ENCODE measurements at regions not wholly inside any gene's neighbourhood (a gene's known extent, or its start where the extent isn't known, plus 50 kb on each side); places are given as distances from the start of the nearest gene placed in this dataset.
"Not testable (repeated sequence)": the region's sequence is repeated elsewhere in the genome, so short reads cannot be mapped to it uniquely, and the experiment has no call there.

- H3K4me3 ChIP-seq (ENCODE audit: low read length), result no peak overlapping the region
- no peaks in the 10 kb centered on the region for H3K79me2 ChIP-seq (ENCODE audit: control insufficient read depth, insufficient read depth, low read length)
- no peaks in the 10 kb centered on the region for H3K4me1 ChIP-seq (ENCODE audit: control insufficient read depth, low read depth, low read length)
- no peak overlapping the region for H3K23ac ChIP-seq (ENCODE audit: low read length)
- no peak overlapping the region for H2BK5ac ChIP-seq (ENCODE audit: low read length)
- no peak overlapping the region for H3K27ac ChIP-seq (ENCODE audit: low read depth, low read length)
- H3K27me3 ChIP-seq (ENCODE audit: insufficient read depth, low read length, poor library complexity), result no peaks in the 10 kb centered on the region
- H2AK5ac ChIP-seq (ENCODE audit: low read length), result no peak overlapping the region
- H3K36me3 ChIP-seq (ENCODE audit: control insufficient read depth, insufficient read depth, low read length), result no peaks in the 10 kb centered on the region
- no peaks in the 10 kb centered on the region for H3K79me1 ChIP-seq (ENCODE audit: low read length)
- no peak overlapping the region for H3K4me2 ChIP-seq (ENCODE audit: low read length)
- H3K56ac ChIP-seq (ENCODE audit: low read length), result no peak overlapping the region
- H3K4ac ChIP-seq (ENCODE audit: low read depth, low read length), result no peak overlapping the region
- no peak overlapping the region for H2BK15ac ChIP-seq (replicated peaks; ENCODE audit: low read depth)
- no peak overlapping the region for H4K8ac ChIP-seq (ENCODE audit: low read depth, low read length)
- WGBS (ENCODE audit: extremely low coverage, insufficient coverage, low lambda C conversion rate), result no CpG with 5 or more reads among the region's 2 CpGs
- no peak overlapping the region for H2BK120ac ChIP-seq (ENCODE audit: low read depth, low read length)
- H3K18ac ChIP-seq (ENCODE audit: low read length), result no peak overlapping the region
- DNase-seq, result no peak
- H3K9ac ChIP-seq (ENCODE audit: low read length), result no peak overlapping the region
- H4K5ac ChIP-seq (ENCODE audit: low read length), result no peak overlapping the region
Observed at GRCh38 chr5:101532430-101532829, 629.3 kb upstream of the ST8SIA4 start.

- no peak overlapping the region for H4K8ac ChIP-seq (ENCODE audit: low read depth, low read length)
- no peaks in the 10 kb centered on the region for H3K79me1 ChIP-seq (ENCODE audit: low read length)
- H3K4me3 ChIP-seq (ENCODE audit: low read length), result no peak overlapping the region
- no peaks in the 10 kb centered on the region for H3K79me2 ChIP-seq (ENCODE audit: control insufficient read depth, insufficient read depth, low read length)
- H2BK5ac ChIP-seq (ENCODE audit: low read length), result no peak overlapping the region
- no peak overlapping the region for H4K5ac ChIP-seq (ENCODE audit: low read length)
- H3K56ac ChIP-seq (ENCODE audit: low read length), result no peak overlapping the region
- H3K36me3 ChIP-seq (ENCODE audit: control insufficient read depth, insufficient read depth, low read length), result no peaks in the 10 kb centered on the region
- H3K27ac ChIP-seq (ENCODE audit: low read depth, low read length), result no peak overlapping the region
- no peaks in the 10 kb centered on the region for H3K4me1 ChIP-seq (ENCODE audit: control insufficient read depth, low read depth, low read length)
- no peaks in the 10 kb centered on the region for H3K27me3 ChIP-seq (ENCODE audit: insufficient read depth, low read length, poor library complexity)
- H3K4ac ChIP-seq (ENCODE audit: low read depth, low read length), result no peak overlapping the region
- H2BK15ac ChIP-seq (replicated peaks; ENCODE audit: low read depth), result no peak overlapping the region
- no peak overlapping the region for H3K9ac ChIP-seq (ENCODE audit: low read length)
- DNase-seq, result no peak
- H3K18ac ChIP-seq (ENCODE audit: low read length), result no peak overlapping the region
- no peak overlapping the region for H2BK120ac ChIP-seq (ENCODE audit: low read depth, low read length)
- H3K4me2 ChIP-seq (ENCODE audit: low read length), result no peak overlapping the region
- no CpG with 5 or more reads among the region's 3 CpGs for WGBS (ENCODE audit: extremely low coverage, insufficient coverage, low lambda C conversion rate)
- H2AK5ac ChIP-seq (ENCODE audit: low read length), result no peak overlapping the region
- no peak overlapping the region for H3K23ac ChIP-seq (ENCODE audit: low read length)
Observed at GRCh38 chr5:101531026-101531425, 627.9 kb upstream of the ST8SIA4 start.

GRCh38 chr5:101529094-101529493 is 626.0 kb upstream of the ST8SIA4 start:
- H3K23ac ChIP-seq (ENCODE audit: low read length); H3K27ac ChIP-seq (ENCODE audit: low read depth, low read length); H4K5ac ChIP-seq (ENCODE audit: low read length); H4K8ac ChIP-seq (ENCODE audit: low read depth, low read length); H3K9ac ChIP-seq (ENCODE audit: low read length); H3K79me2 ChIP-seq (ENCODE audit: control insufficient read depth, insufficient read depth, low read length); H3K4me1 ChIP-seq (ENCODE audit: control insufficient read depth, low read depth, low read length); H3K4ac ChIP-seq (ENCODE audit: low read depth, low read length); H2BK120ac ChIP-seq (ENCODE audit: low read depth, low read length); H3K4me3 ChIP-seq (ENCODE audit: low read length); H3K18ac ChIP-seq (ENCODE audit: low read length); H2AK5ac ChIP-seq (ENCODE audit: low read length); H3K27me3 ChIP-seq (ENCODE audit: insufficient read depth, low read length, poor library complexity); H3K56ac ChIP-seq (ENCODE audit: low read length); H2BK15ac ChIP-seq (replicated peaks; ENCODE audit: low read depth); H2BK5ac ChIP-seq (ENCODE audit: low read length); H3K36me3 ChIP-seq (ENCODE audit: control insufficient read depth, insufficient read depth, low read length); H3K4me2 ChIP-seq (ENCODE audit: low read length); DNase-seq; H3K79me1 ChIP-seq (ENCODE audit: low read length): not testable (repeated sequence)
- no CpG with 5 or more reads among the region's 8 CpGs for WGBS (ENCODE audit: extremely low coverage, insufficient coverage, low lambda C conversion rate)

- H3K9ac ChIP-seq (ENCODE audit: low read length), result no peak overlapping the region
- H3K36me3 ChIP-seq (ENCODE audit: control insufficient read depth, insufficient read depth, low read length), result no peaks in the 10 kb centered on the region
- no peak overlapping the region for H3K23ac ChIP-seq (ENCODE audit: low read length)
- peak; percentile 4 for DNase-seq
- no peak overlapping the region for H3K4me3 ChIP-seq (ENCODE audit: low read length)
- no peaks in the 10 kb centered on the region for H3K79me1 ChIP-seq (ENCODE audit: low read length)
- no peak overlapping the region for H3K4me2 ChIP-seq (ENCODE audit: low read length)
- H3K27ac ChIP-seq (ENCODE audit: low read depth, low read length), result no peak overlapping the region
- no peak overlapping the region for H3K18ac ChIP-seq (ENCODE audit: low read length)
- H3K27me3 ChIP-seq (ENCODE audit: insufficient read depth, low read length, poor library complexity), result no peaks in the 10 kb centered on the region
- no peaks in the 10 kb centered on the region for H3K4me1 ChIP-seq (ENCODE audit: control insufficient read depth, low read depth, low read length)
- no peak overlapping the region for H2BK5ac ChIP-seq (ENCODE audit: low read length)
- H3K79me2 ChIP-seq (ENCODE audit: control insufficient read depth, insufficient read depth, low read length), result no peaks in the 10 kb centered on the region
- no peak overlapping the region for H2BK120ac ChIP-seq (ENCODE audit: low read depth, low read length)
- no peak overlapping the region for H3K56ac ChIP-seq (ENCODE audit: low read length)
- no peak overlapping the region for H4K5ac ChIP-seq (ENCODE audit: low read length)
- no peak overlapping the region for H4K8ac ChIP-seq (ENCODE audit: low read depth, low read length)
- no peak overlapping the region for H2AK5ac ChIP-seq (ENCODE audit: low read length)
- WGBS (ENCODE audit: extremely low coverage, insufficient coverage, low lambda C conversion rate), result no CpG with 5 or more reads among the region's 2 CpGs
- no peak overlapping the region for H2BK15ac ChIP-seq (replicated peaks; ENCODE audit: low read depth)
- no peak overlapping the region for H3K4ac ChIP-seq (ENCODE audit: low read depth, low read length)
Observed at GRCh38 chr5:101520417-101520816, 617.3 kb upstream of the ST8SIA4 start.

- no peak overlapping the region for H3K18ac ChIP-seq (ENCODE audit: low read length)
- no peak overlapping the region for H4K8ac ChIP-seq (ENCODE audit: low read depth, low read length)
- H3K9ac ChIP-seq (ENCODE audit: low read length), result no peak overlapping the region
- no peak overlapping the region for H3K56ac ChIP-seq (ENCODE audit: low read length)
- no peaks in the 10 kb centered on the region for H3K36me3 ChIP-seq (ENCODE audit: control insufficient read depth, insufficient read depth, low read length)
- no peak overlapping the region for H3K4me2 ChIP-seq (ENCODE audit: low read length)
- H3K27ac ChIP-seq (ENCODE audit: low read depth, low read length), result no peak overlapping the region
- no peak overlapping the region for H3K4ac ChIP-seq (ENCODE audit: low read depth, low read length)
- no peaks in the 10 kb centered on the region for H3K79me1 ChIP-seq (ENCODE audit: low read length)
- H2BK5ac ChIP-seq (ENCODE audit: low read length), result no peak overlapping the region
- no peaks in the 10 kb centered on the region for H3K27me3 ChIP-seq (ENCODE audit: insufficient read depth, low read length, poor library complexity)
- no peak overlapping the region for H3K4me3 ChIP-seq (ENCODE audit: low read length)
- no peak overlapping the region for H3K23ac ChIP-seq (ENCODE audit: low read length)
- H2AK5ac ChIP-seq (ENCODE audit: low read length), result no peak overlapping the region
- DNase-seq, result no peak
- no CpG with 5 or more reads among the region's 2 CpGs for WGBS (ENCODE audit: extremely low coverage, insufficient coverage, low lambda C conversion rate)
- H3K4me1 ChIP-seq (ENCODE audit: control insufficient read depth, low read depth, low read length), result no peaks in the 10 kb centered on the region
- no peak overlapping the region for H2BK15ac ChIP-seq (replicated peaks; ENCODE audit: low read depth)
- no peaks in the 10 kb centered on the region for H3K79me2 ChIP-seq (ENCODE audit: control insufficient read depth, insufficient read depth, low read length)
- no peak overlapping the region for H4K5ac ChIP-seq (ENCODE audit: low read length)
- H2BK120ac ChIP-seq (ENCODE audit: low read depth, low read length), result no peak overlapping the region
Observed at GRCh38 chr5:101517795-101518194, 614.7 kb upstream of the ST8SIA4 start.

GRCh38 chr5:101515721-101516120 is 612.6 kb upstream of the ST8SIA4 start:
- H3K4me3 ChIP-seq (ENCODE audit: low read length), result no peak overlapping the region
- no peak overlapping the region for H2BK120ac ChIP-seq (ENCODE audit: low read depth, low read length)
- DNase-seq, result no peak
- H3K9ac ChIP-seq (ENCODE audit: low read length), result no peak overlapping the region
- no peak overlapping the region for H3K23ac ChIP-seq (ENCODE audit: low read length)
- H3K27ac ChIP-seq (ENCODE audit: low read depth, low read length), result no peak overlapping the region
- no peak overlapping the region for H3K4me2 ChIP-seq (ENCODE audit: low read length)
- no CpG with 5 or more reads among the region's 2 CpGs for WGBS (ENCODE audit: extremely low coverage, insufficient coverage, low lambda C conversion rate)
- no peak overlapping the region for H4K5ac ChIP-seq (ENCODE audit: low read length)
- H3K27me3 ChIP-seq (ENCODE audit: insufficient read depth, low read length, poor library complexity), result no peaks in the 10 kb centered on the region
- H3K79me2 ChIP-seq (ENCODE audit: control insufficient read depth, insufficient read depth, low read length), result no peaks in the 10 kb centered on the region
- no peaks in the 10 kb centered on the region for H3K36me3 ChIP-seq (ENCODE audit: control insufficient read depth, insufficient read depth, low read length)
- no peak overlapping the region for H3K4ac ChIP-seq (ENCODE audit: low read depth, low read length)
- H4K8ac ChIP-seq (ENCODE audit: low read depth, low read length), result no peak overlapping the region
- H3K18ac ChIP-seq (ENCODE audit: low read length), result no peak overlapping the region
- no peak overlapping the region for H2AK5ac ChIP-seq (ENCODE audit: low read length)
- no peak overlapping the region for H2BK15ac ChIP-seq (replicated peaks; ENCODE audit: low read depth)
- no peak overlapping the region for H3K56ac ChIP-seq (ENCODE audit: low read length)
- H3K4me1 ChIP-seq (ENCODE audit: control insufficient read depth, low read depth, low read length), result no peaks in the 10 kb centered on the region
- no peaks in the 10 kb centered on the region for H3K79me1 ChIP-seq (ENCODE audit: low read length)
- H2BK5ac ChIP-seq (ENCODE audit: low read length), result no peak overlapping the region

Measured in mesendoderm (in vitro differentiated cells).